ENCODE measurements at regions not wholly inside any gene's neighbourhood (a gene's known extent, or its start where the extent isn't known, plus 50 kb on each side); places are given as distances from the start of the nearest gene placed in this dataset.

GRCh38 chr2:224325941-224326340, 76.0 kb downstream of the FAM124B start:
- no peak for DNase-seq
- in situ Hi-C loops (cut with HindIII; ENCODE audit: low pct_ligation_motif_present, low pct_unique_long_range_greater_than_20kb, low sequenced_read_pairs): no loop called here

GRCh38 chr2:224324604-224325003, 77.3 kb downstream of the FAM124B start:
- in situ Hi-C loops (cut with HindIII; ENCODE audit: low pct_ligation_motif_present, low pct_unique_long_range_greater_than_20kb, low sequenced_read_pairs): no loop called here
- no peak for DNase-seq

GRCh38 chr2:224320660-224321059, 81.2 kb downstream of the FAM124B start:
- no peak for DNase-seq
- in situ Hi-C loops (cut with HindIII; ENCODE audit: low pct_ligation_motif_present, low pct_unique_long_range_greater_than_20kb, low sequenced_read_pairs): no loop called here

- in situ Hi-C loops (cut with HindIII; ENCODE audit: low pct_ligation_motif_present, low pct_unique_long_range_greater_than_20kb, low sequenced_read_pairs): no loop called here
- no peak for DNase-seq
Measured at GRCh38 chr2:224319750-224320149, 82.2 kb downstream of the FAM124B start.

- no peak for DNase-seq
- in situ Hi-C loops (cut with HindIII; ENCODE audit: low pct_ligation_motif_present, low pct_unique_long_range_greater_than_20kb, low sequenced_read_pairs): no loop called here
Measured at GRCh38 chr2:224312741-224313140, 89.2 kb downstream of the FAM124B start.

GRCh38 chr2:224310943-224311625, 90.8 kb downstream of the FAM124B start:
- DNase-seq: no peak
- in situ Hi-C loops (cut with HindIII; ENCODE audit: low pct_ligation_motif_present, low pct_unique_long_range_greater_than_20kb, low sequenced_read_pairs): no loop called here

GRCh38 chr2:224309176-224309575, 92.7 kb downstream of the FAM124B start:
- no peak for DNase-seq
- in situ Hi-C loops (cut with HindIII; ENCODE audit: low pct_ligation_motif_present, low pct_unique_long_range_greater_than_20kb, low sequenced_read_pairs): no loop called here

GRCh38 chr2:224308272-224308911, 93.5 kb downstream of the FAM124B start:
- in situ Hi-C loops (cut with HindIII; ENCODE audit: low pct_ligation_motif_present, low pct_unique_long_range_greater_than_20kb, low sequenced_read_pairs): no loop called here
- DNase-seq: no peak

GRCh38 chr2:224302952-224303351, 99.0 kb downstream of the FAM124B start:
- in situ Hi-C loops (cut with HindIII; ENCODE audit: low pct_ligation_motif_present, low pct_unique_long_range_greater_than_20kb, low sequenced_read_pairs): no loop called here
- DNase-seq: no peak

GRCh38 chr2:224293976-224294375, 107.9 kb downstream of the FAM124B start:
- in situ Hi-C loops (cut with HindIII; ENCODE audit: low pct_ligation_motif_present, low pct_unique_long_range_greater_than_20kb, low sequenced_read_pairs): loop anchor here (25.0 kb wide), 1 partner anchor 307 kb away; no protein-coding TSS in a partner anchor
- no peak for DNase-seq

GRCh38 chr2:224287531-224287930, 114.4 kb downstream of the FAM124B start:
- in situ Hi-C loops (cut with HindIII; ENCODE audit: low pct_ligation_motif_present, low pct_unique_long_range_greater_than_20kb, low sequenced_read_pairs): loop anchor here (25.0 kb wide), 1 partner anchor 300 kb away; no protein-coding TSS in a partner anchor
- no peak for DNase-seq

- no peak for DNase-seq
- in situ Hi-C loops (cut with HindIII; ENCODE audit: low pct_ligation_motif_present, low pct_unique_long_range_greater_than_20kb, low sequenced_read_pairs): loop anchor here (25.0 kb wide), 1 partner anchor 300 kb away; no protein-coding TSS in a partner anchor
Measured at GRCh38 chr2:224286923-224287322, 115.0 kb downstream of the FAM124B start.

- DNase-seq: peak; percentile 50
- in situ Hi-C loops (cut with HindIII; ENCODE audit: low pct_ligation_motif_present, low pct_unique_long_range_greater_than_20kb, low sequenced_read_pairs): loop anchor here (25.0 kb wide), 1 partner anchor 297 kb away; no protein-coding TSS in a partner anchor
Measured at GRCh38 chr2:224284134-224284946, 117.6 kb downstream of the FAM124B start.

GRCh38 chr2:224283466-224283965, 118.4 kb downstream of the FAM124B start:
- in situ Hi-C loops (cut with HindIII; ENCODE audit: low pct_ligation_motif_present, low pct_unique_long_range_greater_than_20kb, low sequenced_read_pairs): loop anchor here (25.0 kb wide), 1 partner anchor 296 kb away; no protein-coding TSS in a partner anchor
- DNase-seq: no peak

- in situ Hi-C loops (cut with HindIII; ENCODE audit: low pct_ligation_motif_present, low pct_unique_long_range_greater_than_20kb, low sequenced_read_pairs): loop anchor here (25.0 kb wide), 1 partner anchor 294 kb away; no protein-coding TSS in a partner anchor
- DNase-seq: no peak
Measured at GRCh38 chr2:224281374-224281773, 120.5 kb downstream of the FAM124B start.

GRCh38 chr2:224278531-224278930, 123.4 kb downstream of the FAM124B start:
- no peak for DNase-seq
- in situ Hi-C loops (cut with HindIII; ENCODE audit: low pct_ligation_motif_present, low pct_unique_long_range_greater_than_20kb, low sequenced_read_pairs): loop anchor here (25.0 kb wide), 1 partner anchor 291 kb away; no protein-coding TSS in a partner anchor

GRCh38 chr2:224276251-224276650, 125.7 kb downstream of the FAM124B start:
- DNase-seq: no peak
- in situ Hi-C loops (cut with HindIII; ENCODE audit: low pct_ligation_motif_present, low pct_unique_long_range_greater_than_20kb, low sequenced_read_pairs): loop anchor here (25.0 kb wide), 1 partner anchor 289 kb away; no protein-coding TSS in a partner anchor

- in situ Hi-C loops (cut with HindIII; ENCODE audit: low pct_ligation_motif_present, low pct_unique_long_range_greater_than_20kb, low sequenced_read_pairs): no loop called here
- no peak for DNase-seq
Measured at GRCh38 chr2:224272237-224272910, 129.5 kb downstream of the FAM124B start.
